ENCODE measurements at regions not wholly inside any gene's neighbourhood (a gene's known extent, or its start where the extent isn't known, plus 50 kb on each side); places are given as distances from the start of the nearest gene placed in this dataset.

DNA sequence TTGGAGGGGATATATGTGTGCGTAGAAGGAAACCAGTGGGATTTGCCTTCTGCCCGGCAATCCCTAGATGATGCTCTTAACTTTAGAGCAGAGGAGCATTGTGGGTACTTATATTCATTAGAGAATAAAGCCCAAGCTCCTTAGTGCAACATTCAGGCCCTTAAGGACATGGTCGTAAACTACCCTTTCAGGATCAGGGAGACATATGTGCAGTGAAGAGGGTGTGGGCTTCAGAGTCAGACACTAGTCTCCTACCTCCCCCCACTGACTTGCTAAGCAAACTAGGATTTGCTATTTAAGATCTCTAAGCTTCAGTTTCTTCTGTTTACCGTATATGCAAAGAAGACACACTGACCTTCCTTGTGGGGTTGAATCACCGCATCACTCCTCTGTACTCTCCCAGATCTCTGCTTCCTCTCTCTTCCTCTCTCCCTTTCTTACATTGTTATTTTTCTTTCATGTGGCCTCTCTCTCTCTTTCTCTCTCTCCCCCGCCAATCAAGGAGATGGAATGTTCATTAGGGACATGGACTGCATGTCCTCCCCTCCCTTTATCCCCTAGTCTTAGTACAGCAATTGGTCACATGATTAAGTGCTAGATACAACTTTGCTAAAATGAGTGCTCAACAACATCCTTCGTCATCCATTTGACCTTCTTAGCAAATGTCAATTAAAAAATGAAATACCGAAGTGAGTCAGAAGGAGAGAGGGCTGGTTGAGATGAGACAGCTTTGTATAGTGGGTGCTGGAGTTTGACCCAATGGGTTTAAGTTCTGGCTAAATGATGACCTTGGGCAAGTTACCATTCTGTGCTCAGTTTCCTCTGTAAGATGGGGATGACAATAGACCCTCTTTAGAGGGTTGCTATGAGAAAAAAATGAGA, 91.7 kb downstream of the TMX1 start (continued):
- TF ChIP-seq, protein P1, sequence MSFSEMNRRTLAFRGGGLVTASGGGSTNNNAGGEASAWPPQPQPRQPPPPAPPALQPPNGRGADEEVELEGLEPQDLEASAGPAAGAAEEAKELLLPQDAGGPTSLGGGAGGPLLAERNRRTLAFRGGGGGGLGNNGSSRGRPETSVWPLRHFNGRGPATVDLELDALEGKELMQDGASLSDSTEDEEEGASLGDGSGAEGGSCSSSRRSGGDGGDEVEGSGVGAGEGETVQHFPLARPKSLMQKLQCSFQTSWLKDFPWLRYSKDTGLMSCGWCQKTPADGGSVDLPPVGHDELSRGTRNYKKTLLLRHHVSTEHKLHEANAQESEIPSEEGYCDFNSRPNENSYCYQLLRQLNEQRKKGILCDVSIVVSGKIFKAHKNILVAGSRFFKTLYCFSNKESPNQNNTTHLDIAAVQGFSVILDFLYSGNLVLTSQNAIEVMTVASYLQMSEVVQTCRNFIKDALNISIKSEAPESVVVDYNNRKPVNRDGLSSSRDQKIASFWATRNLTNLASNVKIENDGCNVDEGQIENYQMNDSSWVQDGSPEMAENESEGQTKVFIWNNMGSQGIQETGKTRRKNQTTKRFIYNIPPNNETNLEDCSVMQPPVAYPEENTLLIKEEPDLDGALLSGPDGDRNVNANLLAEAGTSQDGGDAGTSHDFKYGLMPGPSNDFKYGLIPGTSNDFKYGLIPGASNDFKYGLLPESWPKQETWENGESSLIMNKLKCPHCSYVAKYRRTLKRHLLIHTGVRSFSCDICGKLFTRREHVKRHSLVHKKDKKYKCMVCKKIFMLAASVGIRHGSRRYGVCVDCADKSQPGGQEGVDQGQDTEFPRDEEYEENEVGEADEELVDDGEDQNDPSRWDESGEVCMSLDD (tag by site-specific recombination; IDR thresholded peaks at IDR 0.05), result no peak
- TF ChIP-seq ZNF214 (tag by site-specific recombination; IDR thresholded peaks at IDR 0.05; ENCODE audit: borderline replicate concordance) (no peak), ZNF580 (tag by site-specific recombination; IDR thresholded peaks at IDR 0.05) (no peak), ZNF280C (tag by site-specific recombination; IDR thresholded peaks at IDR 0.05) (no peak), ZNF645 (tag by site-specific recombination; IDR thresholded peaks at IDR 0.05) (no peak)

DNA sequence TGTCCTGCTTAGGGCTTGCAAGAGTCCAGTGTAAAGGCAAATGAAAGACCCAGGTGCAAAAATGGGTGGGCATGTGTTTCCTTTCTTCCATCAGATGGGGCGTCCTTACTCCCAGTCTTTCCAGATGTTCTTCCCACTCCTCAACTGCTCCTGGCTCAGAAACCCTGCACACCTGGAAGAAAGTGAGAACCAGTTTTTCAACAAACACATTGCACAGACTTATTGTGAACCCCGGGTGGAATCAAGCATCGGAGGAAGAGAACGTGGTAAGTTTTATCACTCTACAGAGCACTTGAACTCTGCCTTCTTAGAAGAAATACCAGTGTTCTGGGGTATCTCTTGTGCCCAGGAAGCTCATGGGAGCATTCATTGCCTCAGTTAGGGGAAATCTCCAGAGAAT, 93.3 kb downstream of the TMX1 start:
- no peaks in the 10 kb centered on the region for H3K9me3 ChIP-seq (ENCODE audit: control insufficient read depth, insufficient read depth, low read depth, low read length)
- no peak overlapping the region for H3K4me3 ChIP-seq (ENCODE audit: low read depth, low read length)
- CTCF ChIA-PET, result no interaction called here
- H3K36me3 ChIP-seq (ENCODE audit: control insufficient read depth in 2 of 2, insufficient read depth in 1 of 2, low read length in 2 of 2), result no peaks in the 10 kb centered on the region
- no peak for TF ChIP-seq ZNF148 (tag by site-specific recombination; IDR thresholded peaks at IDR 0.05; ENCODE audit: borderline replicate concordance)
- TF ChIP-seq ZNF416 (tag by site-specific recombination; IDR thresholded peaks at IDR 0.05), result no peak
- TF ChIP-seq TRIM28 (IDR thresholded peaks at IDR 0.05; ENCODE audit: borderline replicate concordance, low read length), result no peak
- TF ChIP-seq ZNF248 (tag by site-specific recombination; IDR thresholded peaks at IDR 0.05), result no peak
- TF ChIP-seq ZNF175 (tag by site-specific recombination; IDR thresholded peaks at IDR 0.05), result no peak
- TF ChIP-seq ZNF302 (tag by site-specific recombination; IDR thresholded peaks at IDR 0.05; ENCODE audit: low read depth), result no peak
- TF ChIP-seq ZNF785 (tag by site-specific recombination; IDR thresholded peaks at IDR 0.05), result no peak
- TF ChIP-seq, protein P2, sequence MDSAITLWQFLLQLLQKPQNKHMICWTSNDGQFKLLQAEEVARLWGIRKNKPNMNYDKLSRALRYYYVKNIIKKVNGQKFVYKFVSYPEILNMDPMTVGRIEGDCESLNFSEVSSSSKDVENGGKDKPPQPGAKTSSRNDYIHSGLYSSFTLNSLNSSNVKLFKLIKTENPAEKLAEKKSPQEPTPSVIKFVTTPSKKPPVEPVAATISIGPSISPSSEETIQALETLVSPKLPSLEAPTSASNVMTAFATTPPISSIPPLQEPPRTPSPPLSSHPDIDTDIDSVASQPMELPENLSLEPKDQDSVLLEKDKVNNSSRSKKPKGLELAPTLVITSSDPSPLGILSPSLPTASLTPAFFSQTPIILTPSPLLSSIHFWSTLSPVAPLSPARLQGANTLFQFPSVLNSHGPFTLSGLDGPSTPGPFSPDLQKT (IDR thresholded peaks at IDR 0.05; ENCODE audit: borderline replicate concordance, low read depth, low read length), result no peak
- no peak for TF ChIP-seq KLF9 (tag by site-specific recombination; IDR thresholded peaks at IDR 0.05; ENCODE audit: low read depth)
- TF ChIP-seq ZNF560 (tag by site-specific recombination; IDR thresholded peaks at IDR 0.05; ENCODE audit: borderline replicate concordance), result no peak
- no peak for TF ChIP-seq ZNF677 (tag by site-specific recombination; IDR thresholded peaks at IDR 0.05)
- POLR2A ChIA-PET, result no interaction called here
- no peak overlapping the region for H3K27ac ChIP-seq (ENCODE audit: extremely low read depth, low read depth, low read length)
- no peaks in the 10 kb centered on the region for H3K4me1 ChIP-seq (ENCODE audit: control insufficient read depth, insufficient read depth, low read length)
